PC-3 (cell line): ENCODE measurements at regions not wholly inside any gene's neighbourhood (a gene's known extent, or its start where the extent isn't known, plus 50 kb on each side); places are given as distances from the start of the nearest gene placed in this dataset.

Experiments used
- CTCF ChIP-seq: fragments of 300-600 bp; sonication (generic); conservative IDR thresholded peaks from 2 replicates; pipeline ENCODE4 v1.5.1; 2017; ENCODE audit warnings: antibody characterized with exemption, low read depth, mild to moderate bottlenecking, low read length
- EZH2 ChIP-seq: fragments of 300-600 bp; sonication (generic); IDR thresholded peaks from one replicate; pipeline ENCODE4 v1.6.1; 2017; ENCODE audit warnings: antibody characterized with exemption, mild to moderate bottlenecking, low read length; ENCODE audit not compliant: unreplicated experiment
- EZH2phosphoT487 ChIP-seq: fragments of 300-600 bp; sonication (generic); IDR thresholded peaks from 2 replicates; pipeline ENCODE4 v1.6.1; 2018; ENCODE audit warnings: mild to moderate bottlenecking, antibody characterized with exemption, low read length, borderline replicate concordance

- no peak for TF ChIP-seq CTCF
- TF ChIP-seq EZH2phosphoT487 = no peak
- TF ChIP-seq EZH2 = no peak
Observed at GRCh38 chr2:204152616-204153015, 216.1 kb downstream of the ICOS start.
